22Rv1 (cell line): ENCODE measurements at regions not wholly inside any gene's neighbourhood (a gene's known extent, or its start where the extent isn't known, plus 50 kb on each side); places are given as distances from the start of the nearest gene placed in this dataset.

Experiments used
- H3K27ac ChIP-seq: fragments of 450-650 bp; 2 replicates; pipeline ENCODE4 v1.5.1; 2017
- ZFX ChIP-seq: fragments of 450-650 bp; IDR thresholded peaks from 2 replicates; pipeline ENCODE4 v1.6.1; 2017; ENCODE audit warnings: antibody characterized with exemption, borderline replicate concordance
- TF ChIP-seq, protein P1 (sequence below): fragments of 450-650 bp; IDR thresholded peaks from 2 replicates; pipeline ENCODE4 v1.5.1; 2017; ENCODE audit warnings: mild to moderate bottlenecking

- H3K27ac ChIP-seq, result no peak overlapping the region
- TF ChIP-seq, protein P1, sequence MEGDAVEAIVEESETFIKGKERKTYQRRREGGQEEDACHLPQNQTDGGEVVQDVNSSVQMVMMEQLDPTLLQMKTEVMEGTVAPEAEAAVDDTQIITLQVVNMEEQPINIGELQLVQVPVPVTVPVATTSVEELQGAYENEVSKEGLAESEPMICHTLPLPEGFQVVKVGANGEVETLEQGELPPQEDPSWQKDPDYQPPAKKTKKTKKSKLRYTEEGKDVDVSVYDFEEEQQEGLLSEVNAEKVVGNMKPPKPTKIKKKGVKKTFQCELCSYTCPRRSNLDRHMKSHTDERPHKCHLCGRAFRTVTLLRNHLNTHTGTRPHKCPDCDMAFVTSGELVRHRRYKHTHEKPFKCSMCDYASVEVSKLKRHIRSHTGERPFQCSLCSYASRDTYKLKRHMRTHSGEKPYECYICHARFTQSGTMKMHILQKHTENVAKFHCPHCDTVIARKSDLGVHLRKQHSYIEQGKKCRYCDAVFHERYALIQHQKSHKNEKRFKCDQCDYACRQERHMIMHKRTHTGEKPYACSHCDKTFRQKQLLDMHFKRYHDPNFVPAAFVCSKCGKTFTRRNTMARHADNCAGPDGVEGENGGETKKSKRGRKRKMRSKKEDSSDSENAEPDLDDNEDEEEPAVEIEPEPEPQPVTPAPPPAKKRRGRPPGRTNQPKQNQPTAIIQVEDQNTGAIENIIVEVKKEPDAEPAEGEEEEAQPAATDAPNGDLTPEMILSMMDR, result no peak
- TF ChIP-seq ZFX, result no peak
Observed at GRCh38 chr2:142462306-142462705, 331.5 kb upstream of the LRP1B start.

DNA sequence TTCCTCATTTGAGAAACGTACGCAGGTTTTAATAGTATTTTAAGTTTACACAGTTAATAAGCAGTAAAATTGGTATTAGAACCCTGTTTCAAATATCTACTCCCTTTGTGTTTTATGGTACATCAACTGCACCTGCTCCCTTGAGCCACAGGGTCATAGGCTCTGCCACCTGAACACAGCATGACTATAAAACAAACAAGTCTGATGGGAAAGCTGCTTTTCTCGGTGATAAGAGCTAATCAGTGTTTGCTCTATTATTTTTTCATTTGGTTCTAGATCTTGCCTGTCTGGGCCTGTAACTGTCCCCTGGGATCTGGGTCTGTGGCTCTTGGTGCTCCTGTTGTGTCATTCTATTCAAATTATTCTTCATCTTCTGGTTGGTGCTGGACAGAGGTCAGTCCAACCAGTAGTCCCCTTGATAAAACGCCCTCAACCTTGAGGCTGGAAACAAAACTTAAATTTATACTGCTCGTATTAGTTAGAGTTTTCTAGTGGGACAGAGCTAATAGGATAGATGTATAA, 314.8 kb upstream of the LRP1B start:
- TF ChIP-seq, protein P1, result no peak
- no peak for TF ChIP-seq ZFX
- no peak overlapping the region for H3K27ac ChIP-seq

DNA sequence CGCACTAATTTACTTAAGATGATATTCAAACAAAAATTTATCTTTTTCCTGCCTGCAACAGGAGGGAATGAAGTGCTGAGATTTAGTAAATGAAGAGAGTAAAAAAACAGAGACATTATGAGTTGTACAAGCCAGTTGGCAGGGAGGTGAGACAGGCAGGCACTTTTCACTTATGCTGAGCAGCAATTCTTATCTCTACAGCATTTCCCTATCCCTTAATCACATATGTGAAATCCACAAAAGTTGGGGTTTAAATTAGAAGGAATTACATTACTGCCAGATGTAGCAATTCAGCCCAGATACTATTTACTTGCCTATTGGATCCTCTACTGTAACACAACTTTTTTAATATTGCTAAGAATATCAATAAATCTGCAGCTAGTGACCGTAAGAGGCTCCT, 314.2 kb upstream of the LRP1B start:
- no peak for TF ChIP-seq ZFX
- TF ChIP-seq, protein P1, result no peak

DNA sequence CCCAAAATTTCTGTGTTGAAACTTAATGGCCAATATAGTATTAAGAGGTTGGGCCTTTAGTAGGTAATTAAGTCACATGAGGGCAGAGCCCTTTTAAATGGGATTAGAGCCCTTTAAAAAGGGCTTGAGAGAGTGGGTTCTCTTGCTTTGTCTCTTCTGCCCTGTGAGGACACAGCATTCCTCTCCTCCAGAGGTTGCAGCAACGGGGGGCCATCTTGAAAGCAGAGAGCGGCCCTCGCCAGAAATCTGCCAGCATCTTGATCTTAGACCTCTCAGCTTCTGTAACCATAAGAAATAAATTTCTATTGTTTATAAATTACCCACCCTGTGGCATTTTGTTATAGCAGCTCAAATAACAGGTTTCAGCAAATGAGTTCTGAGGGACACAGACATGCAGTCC, 305.0 kb upstream of the LRP1B start:
- TF ChIP-seq, protein P1, result no peak
- TF ChIP-seq ZFX, result no peak
- no peak overlapping the region for H3K27ac ChIP-seq

More for the DNA sequence above, 314.2 kb upstream of the LRP1B start:
- no peak overlapping the region for H3K27ac ChIP-seq

- TF ChIP-seq, protein P1, result no peak
- TF ChIP-seq ZFX, result no peak
- H3K27ac ChIP-seq, result no peak overlapping the region
Observed at GRCh38 chr2:142426064-142426463, 295.2 kb upstream of the LRP1B start.

DNA sequence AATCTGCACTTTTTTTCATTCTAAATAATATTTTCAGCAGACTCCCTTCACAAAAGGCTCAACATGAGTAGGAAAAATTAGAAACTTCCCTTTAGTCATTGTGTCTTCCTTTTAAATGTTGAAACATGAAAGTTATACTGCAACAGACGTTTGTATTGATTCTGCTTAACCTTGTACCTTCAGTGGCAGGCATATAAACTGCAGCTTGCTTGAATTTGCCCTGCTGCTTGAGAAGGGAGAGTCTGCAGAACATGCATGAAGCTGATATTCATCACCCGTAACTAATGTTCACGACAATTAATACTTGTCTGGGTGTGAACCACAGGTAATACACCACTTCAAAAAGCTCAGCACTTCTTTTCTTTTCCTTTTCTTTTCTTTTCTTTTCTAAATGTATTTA, 294.7 kb upstream of the LRP1B start:
- no peak overlapping the region for H3K27ac ChIP-seq
- TF ChIP-seq, protein P1, result no peak
- TF ChIP-seq ZFX, result no peak

DNA sequence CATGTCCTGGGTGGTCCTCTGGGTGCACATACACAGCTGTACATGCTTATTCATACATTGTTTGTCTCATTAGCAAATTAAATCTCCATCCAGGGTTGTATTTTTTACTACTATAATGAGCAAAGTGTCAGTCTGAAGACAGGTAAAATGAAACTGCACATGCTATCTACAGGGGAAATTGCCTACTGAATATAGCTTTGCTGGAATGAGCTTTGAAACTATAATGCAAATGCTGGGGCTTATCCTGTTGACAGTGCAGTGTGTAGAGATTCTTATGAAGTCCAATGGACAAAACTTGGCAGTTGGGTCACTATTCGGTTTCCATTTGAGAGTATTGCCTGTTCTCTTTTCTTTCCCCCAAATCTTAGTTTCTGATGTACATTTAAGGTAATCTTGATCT, 292.8 kb upstream of the LRP1B start:
- no peak overlapping the region for H3K27ac ChIP-seq
- TF ChIP-seq, protein P1, result no peak
- no peak for TF ChIP-seq ZFX
